PC-9 (cell line): ENCODE measurements at regions not wholly inside any gene's neighbourhood (a gene's known extent, or its start where the extent isn't known, plus 50 kb on each side); places are given as distances from the start of the nearest gene placed in this dataset.

Experiments
- EZH2 ChIP-seq: fragments of 200-600 bp; sonication (generic); IDR thresholded peaks from 2 replicates; pipeline ENCODE4 v1.8.0; 2017; ENCODE audit warnings: antibody characterized with exemption, low read depth
- TF ChIP-seq, protein P1 (sequence below): fragments of 200-600 bp; sonication (generic); conservative IDR thresholded peaks from 2 replicates; pipeline ENCODE4 v1.6.1; 2017; ENCODE audit warnings: mixed run types, antibody characterized with exemption, mild to moderate bottlenecking, moderate library complexity

DNA sequence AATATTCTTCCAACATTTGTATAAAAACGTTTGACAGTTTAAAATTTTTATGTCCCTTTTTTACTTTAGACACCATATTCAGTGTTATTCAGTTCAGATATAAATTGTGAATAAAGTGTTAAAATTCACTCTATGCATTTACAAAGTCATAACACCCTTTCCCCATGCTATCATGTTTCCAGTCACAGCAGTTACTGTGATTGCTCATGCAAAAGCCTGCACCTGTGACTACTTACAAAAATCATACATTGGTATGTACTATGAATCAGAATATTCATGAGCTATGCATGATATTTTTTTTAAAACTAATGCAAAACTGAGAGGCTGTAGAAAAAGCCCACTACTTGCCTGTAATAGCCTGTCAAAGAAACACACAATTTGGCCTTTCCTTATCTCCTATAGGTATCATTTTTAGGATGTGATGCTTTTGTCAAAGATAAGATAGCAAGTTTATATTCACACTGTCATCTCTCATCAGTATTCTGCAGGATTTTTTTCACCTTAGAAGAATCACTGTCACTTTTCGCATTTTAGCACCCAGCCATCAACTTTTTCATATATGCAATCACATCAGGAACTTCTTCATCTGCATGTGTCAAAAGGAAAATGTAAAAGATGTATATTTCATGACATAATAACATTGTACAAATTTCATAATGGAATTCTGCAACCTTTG lies 443.2 kb downstream of the C12orf50 start:
- TF ChIP-seq, protein P1, sequence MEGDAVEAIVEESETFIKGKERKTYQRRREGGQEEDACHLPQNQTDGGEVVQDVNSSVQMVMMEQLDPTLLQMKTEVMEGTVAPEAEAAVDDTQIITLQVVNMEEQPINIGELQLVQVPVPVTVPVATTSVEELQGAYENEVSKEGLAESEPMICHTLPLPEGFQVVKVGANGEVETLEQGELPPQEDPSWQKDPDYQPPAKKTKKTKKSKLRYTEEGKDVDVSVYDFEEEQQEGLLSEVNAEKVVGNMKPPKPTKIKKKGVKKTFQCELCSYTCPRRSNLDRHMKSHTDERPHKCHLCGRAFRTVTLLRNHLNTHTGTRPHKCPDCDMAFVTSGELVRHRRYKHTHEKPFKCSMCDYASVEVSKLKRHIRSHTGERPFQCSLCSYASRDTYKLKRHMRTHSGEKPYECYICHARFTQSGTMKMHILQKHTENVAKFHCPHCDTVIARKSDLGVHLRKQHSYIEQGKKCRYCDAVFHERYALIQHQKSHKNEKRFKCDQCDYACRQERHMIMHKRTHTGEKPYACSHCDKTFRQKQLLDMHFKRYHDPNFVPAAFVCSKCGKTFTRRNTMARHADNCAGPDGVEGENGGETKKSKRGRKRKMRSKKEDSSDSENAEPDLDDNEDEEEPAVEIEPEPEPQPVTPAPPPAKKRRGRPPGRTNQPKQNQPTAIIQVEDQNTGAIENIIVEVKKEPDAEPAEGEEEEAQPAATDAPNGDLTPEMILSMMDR, result no peak
- no peak for TF ChIP-seq EZH2
